ENCODE measurements at regions not wholly inside any gene's neighbourhood (a gene's known extent, or its start where the extent isn't known, plus 50 kb on each side); places are given as distances from the start of the nearest gene placed in this dataset.

DNA sequence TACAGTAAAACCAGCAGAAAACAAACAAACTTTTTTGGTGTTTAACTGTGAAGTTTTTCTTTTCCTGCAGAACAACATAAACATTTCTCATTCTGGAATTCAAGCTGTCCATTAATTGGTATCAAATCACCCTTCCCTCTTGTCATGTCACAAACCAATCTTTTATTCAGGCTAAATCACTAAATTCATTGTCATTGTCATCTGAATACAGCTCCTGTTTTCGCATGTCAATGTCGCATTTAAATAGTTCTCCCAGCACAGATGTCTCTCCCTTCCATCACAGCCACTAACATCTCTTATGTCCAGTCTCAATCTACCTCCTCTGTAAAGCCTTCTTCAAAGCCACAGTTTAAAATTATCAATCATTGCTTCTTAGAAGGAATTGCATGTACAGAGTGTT is 192.1 kb upstream of the PCDH10 start:
- H3K4me3 ChIP-seq (ENCODE audit: control insufficient read depth, low read depth, low read length), result no peak overlapping the region
- DNase-seq (ENCODE audit: low read depth), result no peak
- no peak for TF ChIP-seq CTCF (conservative IDR thresholded peaks at IDR 0.05; ENCODE audit: control insufficient read depth, insufficient read depth, low read depth, low read length)

DNA sequence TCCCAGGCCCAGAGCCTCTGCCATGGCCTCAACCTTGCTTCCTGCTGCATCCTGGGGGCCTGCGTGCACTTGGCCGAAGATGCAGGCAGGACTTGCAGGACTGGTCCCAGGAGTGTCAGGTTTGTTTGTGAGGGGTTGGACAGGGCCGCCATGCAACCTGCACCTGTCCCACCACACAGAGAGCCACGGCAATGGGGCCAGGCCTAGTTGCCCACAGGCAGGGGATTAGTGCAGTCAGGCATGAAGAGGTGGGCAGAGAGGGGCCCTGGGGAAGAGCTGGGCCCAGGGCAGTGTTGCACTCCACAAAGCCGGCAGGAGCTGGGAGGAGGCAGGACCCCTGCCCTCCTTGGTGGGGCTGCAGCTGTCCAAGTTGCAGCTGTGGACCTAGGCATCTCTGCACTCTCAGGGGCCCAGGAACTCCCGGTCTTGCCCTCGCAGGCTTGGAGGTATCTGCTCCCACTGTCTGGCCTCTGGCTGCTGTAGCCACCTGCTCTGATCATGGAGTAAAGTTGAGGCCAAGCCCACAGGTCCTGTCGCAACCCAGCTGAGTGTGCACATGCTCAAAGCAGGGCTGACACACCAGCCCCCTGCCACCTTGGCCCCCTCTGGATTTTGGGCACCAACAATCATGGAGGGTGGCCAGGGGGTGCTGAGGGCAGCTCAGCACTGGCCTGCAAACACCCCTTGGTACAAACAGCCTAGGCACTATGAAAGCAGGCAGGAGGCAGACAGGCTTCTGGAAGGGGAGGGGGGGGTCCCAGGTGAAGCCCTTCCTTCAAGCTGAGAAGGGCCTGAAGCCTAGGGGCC is 190.4 kb upstream of the PCDH10 start:
- TF ChIP-seq CTCF (conservative IDR thresholded peaks at IDR 0.05; ENCODE audit: control insufficient read depth, insufficient read depth, low read depth, low read length), result no peak
- no peak overlapping the region for H3K4me3 ChIP-seq (ENCODE audit: control insufficient read depth, low read depth, low read length)
- no peak for DNase-seq (ENCODE audit: low read depth)

GRCh38 chr4:132981611-132982010 is 167.5 kb upstream of the PCDH10 start:
- no peak overlapping the region for H3K4me3 ChIP-seq (ENCODE audit: control insufficient read depth, low read depth, low read length)
- no peak for TF ChIP-seq CTCF (conservative IDR thresholded peaks at IDR 0.05; ENCODE audit: control insufficient read depth, insufficient read depth, low read depth, low read length)
- DNase-seq (ENCODE audit: low read depth), result no peak

DNA sequence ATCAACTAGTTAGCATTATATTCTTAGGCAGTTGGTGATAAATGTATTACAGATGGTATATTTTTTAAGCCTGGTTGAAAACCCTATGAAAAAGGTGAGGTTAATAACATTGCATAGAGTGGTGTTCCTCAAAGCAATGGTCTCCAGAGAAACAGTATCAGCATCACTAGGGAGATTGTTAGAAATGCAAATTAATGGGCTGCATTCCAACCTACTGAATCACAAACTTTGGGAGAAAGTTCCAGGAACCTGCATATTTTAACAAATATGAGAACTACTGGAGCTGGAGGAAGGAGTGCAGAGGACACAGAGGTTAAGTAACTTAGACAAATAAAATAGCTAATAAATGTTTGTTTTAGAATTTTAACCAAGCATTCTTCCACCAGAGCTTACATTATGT is 166.9 kb upstream of the PCDH10 start:
- no peak for DNase-seq (ENCODE audit: low read depth)
- no peak for TF ChIP-seq CTCF (conservative IDR thresholded peaks at IDR 0.05; ENCODE audit: control insufficient read depth, insufficient read depth, low read depth, low read length)

GRCh38 chr4:132991111-132991510 is 158.0 kb upstream of the PCDH10 start:
- no peak for TF ChIP-seq CTCF (conservative IDR thresholded peaks at IDR 0.05; ENCODE audit: control insufficient read depth, insufficient read depth, low read depth, low read length)
- no peak for DNase-seq (ENCODE audit: low read depth)
- H3K4me3 ChIP-seq (ENCODE audit: control insufficient read depth, low read depth, low read length), result no peak overlapping the region

More for the DNA sequence above, 166.9 kb upstream of the PCDH10 start:
- no peak overlapping the region for H3K4me3 ChIP-seq (ENCODE audit: control insufficient read depth, low read depth, low read length)

GRCh38 chr4:132992686-132993085 is 156.4 kb upstream of the PCDH10 start:
- no peak for TF ChIP-seq CTCF (conservative IDR thresholded peaks at IDR 0.05; ENCODE audit: control insufficient read depth, insufficient read depth, low read depth, low read length)
- H3K4me3 ChIP-seq (ENCODE audit: control insufficient read depth, low read depth, low read length), result no peak overlapping the region
- DNase-seq (ENCODE audit: low read depth), result no peak

Measured in fibroblast of mammary gland (primary cell).